ENCODE measurements at regions not wholly inside any gene's neighbourhood (a gene's known extent, or its start where the extent isn't known, plus 50 kb on each side); places are given as distances from the start of the nearest gene placed in this dataset.

GRCh38 chr11:82356316-82356715, 377.3 kb downstream of the FAM181B start:
- TF ChIP-seq NFRKB (IDR thresholded peaks at IDR 0.05) (no peak), SP1 (IDR thresholded peaks at IDR 0.05) (no peak), FOXK2 (IDR thresholded peaks at IDR 0.05) (no peak), BHLHE40 (IDR thresholded peaks at IDR 0.05; ENCODE audit: borderline replicate concordance) (no peak), FOXA1 (IDR thresholded peaks at IDR 0.05) (no peak), ZNF384 (IDR thresholded peaks at IDR 0.05) (no peak), SUZ12 (IDR thresholded peaks at IDR 0.05) (no peak), HDGF (IDR thresholded peaks at IDR 0.05; ENCODE audit: borderline replicate concordance) (no peak), L3MBTL2 (conservative IDR thresholded peaks at IDR 0.05) (no peak), ELF4 (IDR thresholded peaks at IDR 0.05) (no peak)
